SU-DHL-6 (cell line): ENCODE measurements at regions not wholly inside any gene's neighbourhood (a gene's known extent, or its start where the extent isn't known, plus 50 kb on each side); places are given as distances from the start of the nearest gene placed in this dataset.

Experiments
- CTCF ChIP-seq: fragments of 200-600 bp; sonication (generic); IDR thresholded peaks from one replicate; pipeline ENCODE4 v1.5.1; 2017; ENCODE audit warnings: antibody characterized with exemption, mild to moderate bottlenecking, low read length, moderate library complexity; ENCODE audit not compliant: insufficient read depth, poor library complexity, severe bottlenecking
- EZH2phosphoT487 ChIP-seq: fragments of 200-600 bp; sonication (generic), shearing (Covaris generic); conservative IDR thresholded peaks from 2 replicates; pipeline ENCODE4 v1.6.1; 2018; ENCODE audit warnings: mild to moderate bottlenecking, antibody characterized with exemption, low read length, moderate library complexity, mixed read lengths

GRCh38 chr2:60676706-60677330, 79.2 kb upstream of the PAPOLG start:
- TF ChIP-seq CTCF (no peak), EZH2phosphoT487 (no peak)
